ENCODE measurements at regions not wholly inside any gene's neighbourhood (a gene's known extent, or its start where the extent isn't known, plus 50 kb on each side); places are given as distances from the start of the nearest gene placed in this dataset.

DNA sequence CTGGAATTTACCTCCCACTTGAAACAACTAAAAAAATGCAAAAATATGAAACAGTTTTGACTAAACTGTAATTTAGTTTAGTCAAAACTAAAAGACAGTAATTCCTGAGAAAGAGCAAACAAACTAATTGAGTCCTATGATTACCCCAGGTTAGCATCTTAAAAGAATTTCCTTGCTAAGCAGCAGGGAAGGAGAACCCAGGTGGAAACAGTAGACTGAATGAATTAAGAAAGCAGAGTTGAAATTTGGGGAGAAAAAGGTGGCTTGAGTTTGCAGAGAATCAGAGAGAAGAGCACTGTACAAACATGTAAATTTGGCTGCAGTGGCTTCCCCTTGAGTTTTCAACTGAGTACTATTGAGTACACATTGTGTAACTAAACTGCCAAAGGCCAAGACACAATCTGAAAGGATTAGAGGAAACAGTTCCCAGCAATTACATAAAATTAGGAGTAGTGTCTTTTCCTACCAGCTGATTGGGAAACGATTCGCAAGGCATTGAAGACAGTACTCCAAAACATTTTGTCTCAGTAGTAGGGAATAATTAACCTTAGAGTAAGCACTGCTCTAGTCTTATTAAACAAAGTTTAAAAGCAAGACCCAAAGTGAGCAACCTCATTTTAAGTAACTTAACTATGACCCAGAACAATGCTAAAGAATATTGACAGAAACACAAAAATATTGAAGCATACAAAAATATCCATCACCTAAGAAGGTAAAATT, 820.5 kb downstream of the DACH1 start (continued):
- TF ChIP-seq SMC3 (IDR thresholded peaks at IDR 0.05), result no peak

DNA sequence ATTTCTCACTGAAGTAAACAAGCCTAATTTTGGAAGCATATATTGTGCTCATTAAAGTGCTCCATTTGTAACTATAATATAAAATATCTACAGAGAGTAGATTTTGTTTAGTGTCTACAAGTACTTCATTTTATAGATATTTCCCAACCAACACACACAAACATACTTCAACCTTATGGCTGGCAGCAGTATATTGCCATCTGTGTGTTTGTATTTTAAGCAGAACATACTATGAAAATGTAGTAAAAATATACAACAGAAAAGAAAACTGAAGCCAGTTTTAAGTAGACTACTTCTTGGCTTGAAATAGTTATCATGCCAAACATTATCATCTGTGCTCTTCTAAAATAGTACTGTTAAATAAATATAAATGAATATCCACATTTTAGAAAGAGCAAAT, 821.9 kb downstream of the DACH1 start:
- ChIA-PET CTCF (no interaction called here), POLR2A (no interaction called here)
- Histone ChIP-seq H3K9me3 (no peaks in the 10 kb centered on the region), H3K4me3 (no peak overlapping the region), H3K4me2 (no peak overlapping the region), H3K27ac (no peak overlapping the region), H3K4me1 (no peaks in the 10 kb centered on the region)
- DNase-seq (ENCODE audit: low read depth in 1 of 2, low spot score in 1 of 2), result no peak
- no peak for TF ChIP-seq MYC (IDR thresholded peaks at IDR 0.05; ENCODE audit: borderline replicate concordance, low read length)
- no peak for TF ChIP-seq BHLHE40 (IDR thresholded peaks at IDR 0.05; ENCODE audit: low read depth, low read length)
- TF ChIP-seq, protein P1, sequence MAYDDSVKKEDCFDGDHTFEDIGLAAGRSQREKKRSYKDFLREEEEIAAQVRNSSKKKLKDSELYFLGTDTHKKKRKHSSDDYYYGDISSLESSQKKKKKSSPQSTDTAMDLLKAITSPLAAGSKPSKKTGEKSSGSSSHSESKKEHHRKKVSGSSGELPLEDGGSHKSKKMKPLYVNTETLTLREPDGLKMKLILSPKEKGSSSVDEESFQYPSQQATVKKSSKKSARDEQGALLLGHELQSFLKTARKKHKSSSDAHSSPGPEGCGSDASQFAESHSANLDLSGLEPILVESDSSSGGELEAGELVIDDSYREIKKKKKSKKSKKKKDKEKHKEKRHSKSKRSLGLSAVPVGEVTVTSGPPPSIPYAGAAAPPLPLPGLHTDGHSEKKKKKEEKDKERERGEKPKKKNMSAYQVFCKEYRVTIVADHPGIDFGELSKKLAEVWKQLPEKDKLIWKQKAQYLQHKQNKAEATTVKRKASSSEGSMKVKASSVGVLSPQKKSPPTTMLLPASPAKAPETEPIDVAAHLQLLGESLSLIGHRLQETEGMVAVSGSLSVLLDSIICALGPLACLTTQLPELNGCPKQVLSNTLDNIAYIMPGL (CRISPR knock-in tag; IDR thresholded peaks at IDR 0.05; ENCODE audit: borderline replicate concordance), result no peak
- ATAC-seq, result no peak
- FAIRE-seq, result no peak

DNA sequence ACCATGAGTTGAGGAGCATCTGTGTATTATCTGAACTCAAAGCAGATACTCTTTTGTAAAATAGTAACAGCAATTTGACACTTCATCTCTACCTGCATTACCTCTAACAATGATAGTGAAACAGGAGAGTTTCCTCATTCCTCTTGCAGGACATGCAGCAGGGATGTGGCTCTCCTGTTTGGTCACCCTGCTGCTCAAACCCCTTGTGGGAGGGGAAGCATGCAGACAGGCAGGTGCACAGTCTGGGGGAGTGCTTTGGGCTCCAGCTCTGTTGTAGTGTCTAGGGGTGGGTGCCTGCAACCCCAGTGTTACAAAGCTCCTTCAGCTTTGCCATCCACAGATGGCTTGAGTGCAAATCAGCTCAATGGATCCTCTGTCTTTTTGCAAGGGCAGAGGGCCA, 827.6 kb downstream of the DACH1 start:
- ATAC-seq, result no peak
- FAIRE-seq, result no peak
- no peaks in the 10 kb centered on the region for H3K9me3 ChIP-seq
- ChIA-PET POLR2A (no interaction called here), CTCF (no interaction called here)
- TF ChIP-seq CHD4 (IDR thresholded peaks at IDR 0.05; ENCODE audit: borderline replicate concordance) (no peak), NFE2L2 (conservative IDR thresholded peaks at IDR 0.05; ENCODE audit: low read length) (no peak), TP53 (CRISPR knock-in tag; IDR thresholded peaks at IDR 0.05) (no peak)
- TF ChIP-seq, protein P2, sequence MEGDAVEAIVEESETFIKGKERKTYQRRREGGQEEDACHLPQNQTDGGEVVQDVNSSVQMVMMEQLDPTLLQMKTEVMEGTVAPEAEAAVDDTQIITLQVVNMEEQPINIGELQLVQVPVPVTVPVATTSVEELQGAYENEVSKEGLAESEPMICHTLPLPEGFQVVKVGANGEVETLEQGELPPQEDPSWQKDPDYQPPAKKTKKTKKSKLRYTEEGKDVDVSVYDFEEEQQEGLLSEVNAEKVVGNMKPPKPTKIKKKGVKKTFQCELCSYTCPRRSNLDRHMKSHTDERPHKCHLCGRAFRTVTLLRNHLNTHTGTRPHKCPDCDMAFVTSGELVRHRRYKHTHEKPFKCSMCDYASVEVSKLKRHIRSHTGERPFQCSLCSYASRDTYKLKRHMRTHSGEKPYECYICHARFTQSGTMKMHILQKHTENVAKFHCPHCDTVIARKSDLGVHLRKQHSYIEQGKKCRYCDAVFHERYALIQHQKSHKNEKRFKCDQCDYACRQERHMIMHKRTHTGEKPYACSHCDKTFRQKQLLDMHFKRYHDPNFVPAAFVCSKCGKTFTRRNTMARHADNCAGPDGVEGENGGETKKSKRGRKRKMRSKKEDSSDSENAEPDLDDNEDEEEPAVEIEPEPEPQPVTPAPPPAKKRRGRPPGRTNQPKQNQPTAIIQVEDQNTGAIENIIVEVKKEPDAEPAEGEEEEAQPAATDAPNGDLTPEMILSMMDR (IDR thresholded peaks at IDR 0.05), result no peak
- H3K4me3 ChIP-seq, result no peak overlapping the region
- H3K27ac ChIP-seq, result no peak overlapping the region
- no peaks in the 10 kb centered on the region for H3K4me1 ChIP-seq
- no peak overlapping the region for H3K4me2 ChIP-seq
- no peak for DNase-seq (ENCODE audit: low read depth in 1 of 2, low spot score in 1 of 2)

DNA sequence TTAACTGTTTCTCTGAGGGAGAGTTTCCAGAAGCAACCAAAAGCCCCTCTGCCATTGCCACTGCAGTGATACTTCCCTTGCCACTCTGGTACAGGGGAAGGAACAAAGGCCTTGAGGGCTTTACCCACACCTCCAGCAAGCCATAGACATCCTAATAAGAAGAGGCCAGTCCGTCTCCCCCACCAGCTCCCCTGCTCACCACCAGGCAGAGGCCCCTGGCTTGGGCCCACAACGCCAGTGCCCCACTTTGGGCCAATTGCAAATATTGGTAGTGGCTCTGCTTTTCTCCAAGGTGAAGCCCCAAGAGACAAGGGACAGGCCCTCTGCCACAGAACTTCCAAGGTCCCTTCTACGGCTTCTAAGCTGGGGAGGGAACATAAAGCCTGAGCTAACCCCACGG, 833.0 kb downstream of the DACH1 start:
- no peak overlapping the region for H3K27ac ChIP-seq
- FAIRE-seq, result no peak
- no peaks in the 10 kb centered on the region for H3K4me1 ChIP-seq
- H3K9me3 ChIP-seq, result no peaks in the 10 kb centered on the region
- ChIA-PET POLR2A (no interaction called here), CTCF (no interaction called here)
- no peak overlapping the region for H3K4me2 ChIP-seq
- 16% methylated on average over 3 of the region's 4 CpGs for WGBS (ENCODE audit: missing lambda C conversion rate)
- TF ChIP-seq, protein P2 (IDR thresholded peaks at IDR 0.05), result no peak
- TF ChIP-seq ZC3H11A (IDR thresholded peaks at IDR 0.05) (no peak), FOSB (CRISPR knock-in tag; IDR thresholded peaks at IDR 0.05) (no peak), MYC (IDR thresholded peaks at IDR 0.05; ENCODE audit: borderline replicate concordance, low read length) (no peak), ZNF302 (CRISPR knock-in tag; IDR thresholded peaks at IDR 0.05) (no peak), MAFK (IDR thresholded peaks at IDR 0.05; ENCODE audit: partially characterized antibody) (no peak), CHD4 (IDR thresholded peaks at IDR 0.05; ENCODE audit: borderline replicate concordance) (no peak), RAD21 (conservative IDR thresholded peaks at IDR 0.05 in 1 of 2, IDR thresholded peaks at IDR 0.05 in 1 of 2) (no peak)
- TF ChIP-seq, protein P3, sequence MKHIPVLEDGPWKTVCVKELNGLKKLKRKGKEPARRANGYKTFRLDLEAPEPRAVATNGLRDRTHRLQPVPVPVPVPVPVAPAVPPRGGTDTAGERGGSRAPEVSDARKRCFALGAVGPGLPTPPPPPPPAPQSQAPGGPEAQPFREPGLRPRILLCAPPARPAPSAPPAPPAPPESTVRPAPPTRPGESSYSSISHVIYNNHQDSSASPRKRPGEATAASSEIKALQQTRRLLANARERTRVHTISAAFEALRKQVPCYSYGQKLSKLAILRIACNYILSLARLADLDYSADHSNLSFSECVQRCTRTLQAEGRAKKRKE (CRISPR knock-in tag; IDR thresholded peaks at IDR 0.05; ENCODE audit: low read depth), result no peak
- TF ChIP-seq, protein P4, sequence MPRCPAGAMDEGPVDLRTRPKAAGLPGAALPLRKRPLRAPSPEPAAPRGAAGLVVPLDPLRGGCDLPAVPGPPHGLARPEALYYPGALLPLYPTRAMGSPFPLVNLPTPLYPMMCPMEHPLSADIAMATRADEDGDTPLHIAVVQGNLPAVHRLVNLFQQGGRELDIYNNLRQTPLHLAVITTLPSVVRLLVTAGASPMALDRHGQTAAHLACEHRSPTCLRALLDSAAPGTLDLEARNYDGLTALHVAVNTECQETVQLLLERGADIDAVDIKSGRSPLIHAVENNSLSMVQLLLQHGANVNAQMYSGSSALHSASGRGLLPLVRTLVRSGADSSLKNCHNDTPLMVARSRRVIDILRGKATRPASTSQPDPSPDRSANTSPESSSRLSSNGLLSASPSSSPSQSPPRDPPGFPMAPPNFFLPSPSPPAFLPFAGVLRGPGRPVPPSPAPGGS (IDR thresholded peaks at IDR 0.05), result no peak
- no peak for DNase-seq (ENCODE audit: low read depth in 1 of 2, low spot score in 1 of 2)
- ATAC-seq, result no peak
- no peak overlapping the region for H3K4me3 ChIP-seq
